Mesendoderm (in vitro differentiated cells): ENCODE measurements at regions not wholly inside any gene's neighbourhood (a gene's known extent, or its start where the extent isn't known, plus 50 kb on each side); places are given as distances from the start of the nearest gene placed in this dataset.

ENCODE experiments used
- DNase-seq: peaks from one replicate; pipeline ENCODE4 v3.0.0; 2013
- H2AK5ac ChIP-seq: 2 replicates; pipeline ENCODE4 v1.6.1; 2013; ENCODE audit warnings: low read length, inconsistent platforms
- H2BK120ac ChIP-seq: 2 replicates; pipeline ENCODE4 v1.6.1; 2013; ENCODE audit warnings: low read depth, mild to moderate bottlenecking, low read length, moderate library complexity, mixed read lengths
- H2BK15ac ChIP-seq: replicated peaks from 2 replicates; pipeline ENCODE4 v1.6.1; 2013; ENCODE audit warnings: low read depth, mild to moderate bottlenecking, moderate library complexity
- H2BK5ac ChIP-seq: 2 replicates; pipeline ENCODE4 v1.6.1; 2013; ENCODE audit warnings: low read length, inconsistent platforms
- H3K18ac ChIP-seq: 2 replicates; pipeline ENCODE4 v1.6.1; 2013; ENCODE audit warnings: mild to moderate bottlenecking, low read length, mixed read lengths
- H3K23ac ChIP-seq: one replicate; pipeline ENCODE4 v1.6.1; 2013; ENCODE audit warnings: low read length
- H3K27ac ChIP-seq: 2 replicates; pipeline ENCODE4 v1.5.1; 2013; ENCODE audit warnings: low read depth, mild to moderate bottlenecking, inconsistent platforms, low read length, moderate library complexity
- H3K27me3 ChIP-seq: 2 replicates; pipeline ENCODE4 v1.6.1; 2013; ENCODE audit warnings: low read length, control low read depth, mild to moderate bottlenecking, inconsistent platforms; ENCODE audit not compliant: insufficient read depth, poor library complexity
- H3K36me3 ChIP-seq: 2 replicates; pipeline ENCODE4 v1.6.1; 2013; ENCODE audit warnings: low read length, inconsistent platforms; ENCODE audit not compliant: control insufficient read depth, insufficient read depth
- H3K4ac ChIP-seq: one replicate; pipeline ENCODE4 v1.6.1; 2013; ENCODE audit warnings: low read depth, mild to moderate bottlenecking, low read length, moderate library complexity
- H3K4me1 ChIP-seq: 2 replicates; pipeline ENCODE4 v1.6.1; 2013; ENCODE audit warnings: low read depth, low read length, inconsistent platforms; ENCODE audit not compliant: control insufficient read depth
- H3K4me2 ChIP-seq: 2 replicates; pipeline ENCODE4 v1.6.1; 2013; ENCODE audit warnings: low read length
- H3K4me3 ChIP-seq: 2 replicates; pipeline ENCODE4 v1.5.1; 2013; ENCODE audit warnings: mild to moderate bottlenecking, low read length
- H3K56ac ChIP-seq: one replicate; pipeline ENCODE4 v1.6.1; 2013; ENCODE audit warnings: low read length
- H3K79me1 ChIP-seq: 2 replicates; pipeline ENCODE4 v1.6.1; 2013; ENCODE audit warnings: low read length, inconsistent platforms
- H3K79me2 ChIP-seq: 2 replicates; pipeline ENCODE4 v1.6.1; 2013; ENCODE audit warnings: mild to moderate bottlenecking, low read length; ENCODE audit not compliant: control insufficient read depth, insufficient read depth
- H3K9ac ChIP-seq: 2 replicates; pipeline ENCODE4 v1.6.1; 2013; ENCODE audit warnings: low read length, inconsistent platforms
- H4K5ac ChIP-seq: one replicate; pipeline ENCODE4 v1.6.1; 2013; ENCODE audit warnings: low read length
- H4K8ac ChIP-seq: one replicate; pipeline ENCODE4 v1.6.1; 2013; ENCODE audit warnings: low read depth, mild to moderate bottlenecking, control low read depth, low read length, moderate library complexity
- WGBS: extraction: QIAGEN DNeasy Blood & Tissue Kit; methylation state at CpG from one replicate; pipeline ENCODE4 v1.1.7; 2013; ENCODE audit warnings: low lambda C conversion rate, missing lambda C conversion rate; ENCODE audit not compliant: insufficient coverage; ENCODE audit errors: extremely low coverage; 5-methylcytosine and 5-hydroxymethylcytosine counted together

DNA sequence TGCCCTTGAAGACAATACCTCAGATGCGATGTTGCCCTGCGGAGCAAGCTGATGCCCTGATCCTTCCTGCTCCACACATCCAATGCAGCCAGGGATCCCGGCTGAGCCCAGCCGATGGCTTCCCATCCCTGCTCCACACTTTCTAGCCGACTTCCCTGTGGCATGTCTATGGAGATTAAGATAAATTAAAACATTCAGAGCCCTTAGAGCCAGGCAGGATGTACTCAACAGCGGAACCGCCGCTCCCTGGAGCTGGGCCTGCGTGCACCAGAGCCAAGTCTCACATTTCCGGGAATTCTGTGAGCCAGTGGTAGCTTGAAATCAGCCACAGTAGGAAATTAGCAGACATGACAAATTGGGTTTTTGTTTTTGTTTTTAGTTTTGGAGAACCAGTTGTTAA, 620.6 kb downstream of the GALR1 start:
- Histone ChIP-seq H3K56ac (no peak overlapping the region), H2BK5ac (no peak overlapping the region), H2AK5ac (no peak overlapping the region), H3K4me1 (no peaks in the 10 kb centered on the region), H2BK120ac (no peak overlapping the region), H3K36me3 (no peaks in the 10 kb centered on the region), H4K8ac (no peak overlapping the region), H3K23ac (no peak overlapping the region), H2BK15ac (no peak overlapping the region), H3K79me1 (no peaks in the 10 kb centered on the region), H3K4me2 (no peak overlapping the region), H3K4me3 (no peak overlapping the region), H4K5ac (no peak overlapping the region), H3K4ac (no peak overlapping the region), H3K18ac (no peak overlapping the region), H3K79me2 (no peaks in the 10 kb centered on the region), H3K27ac (no peak overlapping the region), H3K27me3 (no peaks in the 10 kb centered on the region), H3K9ac (no peak overlapping the region)
- no peak for DNase-seq
- WGBS: no CpG with 5 or more reads among the region's 10 CpGs

DNA sequence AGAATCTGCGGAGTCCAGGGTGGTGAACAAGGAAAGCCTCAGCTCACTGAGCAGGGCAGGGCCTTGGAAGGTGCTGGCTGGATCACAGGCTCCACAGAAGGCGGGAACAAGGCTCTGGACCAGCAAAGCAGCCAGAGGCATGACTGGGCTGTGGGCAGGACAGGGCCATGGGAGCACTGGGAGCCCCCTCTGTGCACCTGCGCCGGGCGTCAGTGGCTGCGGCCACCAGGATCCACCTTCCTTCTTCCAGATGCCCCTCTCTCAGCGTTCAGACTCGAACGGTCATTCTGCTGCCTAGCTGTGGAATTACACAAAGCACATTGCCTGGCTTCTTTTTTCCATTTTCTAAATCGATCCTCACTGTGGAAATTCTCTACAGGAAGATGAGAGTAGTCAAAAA, 621.2 kb downstream of the GALR1 start:
- Histone ChIP-seq H3K4ac (no peak overlapping the region), H3K9ac (no peak overlapping the region), H3K4me1 (no peaks in the 10 kb centered on the region)

GRCh38 chr18:77872166-77872565, 622.5 kb downstream of the GALR1 start:
- no peak overlapping the region for H2BK15ac ChIP-seq
- no peak overlapping the region for H4K5ac ChIP-seq
- no peak overlapping the region for H4K8ac ChIP-seq
- H3K18ac ChIP-seq: no peak overlapping the region
- no peak overlapping the region for H3K27ac ChIP-seq
- H3K4me2 ChIP-seq: no peak overlapping the region
- H3K79me2 ChIP-seq: no peaks in the 10 kb centered on the region
- no peaks in the 10 kb centered on the region for H3K4me1 ChIP-seq
- H3K56ac ChIP-seq: no peak overlapping the region
- H2AK5ac ChIP-seq: no peak overlapping the region
- H3K4me3 ChIP-seq: no peak overlapping the region
- no peaks in the 10 kb centered on the region for H3K79me1 ChIP-seq
- no peaks in the 10 kb centered on the region for H3K36me3 ChIP-seq
- no peak overlapping the region for H3K23ac ChIP-seq
- no peak overlapping the region for H2BK5ac ChIP-seq
- no peaks in the 10 kb centered on the region for H3K27me3 ChIP-seq
- H2BK120ac ChIP-seq: no peak overlapping the region
- H3K4ac ChIP-seq: no peak overlapping the region
- no CpG with 5 or more reads among the region's 8 CpGs for WGBS
- no peak for DNase-seq
- H3K9ac ChIP-seq: no peak overlapping the region

More for the DNA sequence above, 621.2 kb downstream of the GALR1 start:
- Histone ChIP-seq H3K23ac (no peak overlapping the region), H2AK5ac (no peak overlapping the region), H3K4me3 (no peak overlapping the region), H3K4me2 (no peak overlapping the region), H3K36me3 (no peaks in the 10 kb centered on the region), H3K56ac (no peak overlapping the region), H3K27ac (no peak overlapping the region), H2BK15ac (no peak overlapping the region), H3K27me3 (no peaks in the 10 kb centered on the region), H3K79me2 (no peaks in the 10 kb centered on the region), H2BK5ac (no peak overlapping the region), H2BK120ac (no peak overlapping the region), H4K5ac (no peak overlapping the region), H4K8ac (no peak overlapping the region), H3K18ac (no peak overlapping the region), H3K79me1 (no peaks in the 10 kb centered on the region)
- WGBS: no CpG with 5 or more reads among the region's 10 CpGs
- no peak for DNase-seq

DNA sequence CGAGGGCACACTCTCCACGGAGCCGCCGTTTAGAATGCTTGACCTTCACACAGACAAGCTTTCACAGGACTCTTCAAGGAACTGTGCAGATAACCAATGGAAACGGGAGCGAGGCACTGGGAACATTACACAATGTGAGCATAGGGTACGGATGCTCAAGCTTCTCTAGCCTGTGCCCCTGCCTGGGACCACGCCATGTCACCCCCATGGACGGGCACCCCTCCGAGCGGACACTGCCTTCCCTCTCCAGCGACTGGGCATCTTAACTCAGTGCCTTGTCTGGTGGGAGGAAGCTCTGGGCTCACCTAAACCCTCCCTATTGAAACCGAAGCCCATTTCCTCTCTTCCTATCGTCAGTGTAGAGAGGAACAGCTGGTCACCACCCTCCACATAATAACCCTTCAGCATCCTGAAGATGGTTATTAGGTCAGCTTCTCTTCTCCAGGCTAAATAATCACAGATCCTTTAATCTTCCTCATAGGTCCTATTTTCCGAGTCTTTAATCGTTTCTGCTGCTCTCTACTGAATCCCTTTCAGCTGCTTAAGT, 626.7 kb downstream of the GALR1 start:
- DNase-seq: no peak
- no peaks in the 10 kb centered on the region for H3K79me2 ChIP-seq
- H3K18ac ChIP-seq: no peak overlapping the region
- H3K4me2 ChIP-seq: no peak overlapping the region
- H3K4me1 ChIP-seq: no peaks in the 10 kb centered on the region
- no peak overlapping the region for H2BK120ac ChIP-seq
- H3K4ac ChIP-seq: no peak overlapping the region
- no peak overlapping the region for H3K9ac ChIP-seq
- H2AK5ac ChIP-seq: no peak overlapping the region
- H3K27me3 ChIP-seq: no peaks in the 10 kb centered on the region
- no peaks in the 10 kb centered on the region for H3K36me3 ChIP-seq
- H3K4me3 ChIP-seq: no peak overlapping the region
- no peak overlapping the region for H3K56ac ChIP-seq
- no peak overlapping the region for H2BK5ac ChIP-seq
- no peak overlapping the region for H4K8ac ChIP-seq
- H3K79me1 ChIP-seq: no peaks in the 10 kb centered on the region
- no peak overlapping the region for H3K27ac ChIP-seq
- no peak overlapping the region for H3K23ac ChIP-seq
- H4K5ac ChIP-seq: no peak overlapping the region
- WGBS: no CpG with 5 or more reads among the region's 16 CpGs
- no peak overlapping the region for H2BK15ac ChIP-seq

DNA sequence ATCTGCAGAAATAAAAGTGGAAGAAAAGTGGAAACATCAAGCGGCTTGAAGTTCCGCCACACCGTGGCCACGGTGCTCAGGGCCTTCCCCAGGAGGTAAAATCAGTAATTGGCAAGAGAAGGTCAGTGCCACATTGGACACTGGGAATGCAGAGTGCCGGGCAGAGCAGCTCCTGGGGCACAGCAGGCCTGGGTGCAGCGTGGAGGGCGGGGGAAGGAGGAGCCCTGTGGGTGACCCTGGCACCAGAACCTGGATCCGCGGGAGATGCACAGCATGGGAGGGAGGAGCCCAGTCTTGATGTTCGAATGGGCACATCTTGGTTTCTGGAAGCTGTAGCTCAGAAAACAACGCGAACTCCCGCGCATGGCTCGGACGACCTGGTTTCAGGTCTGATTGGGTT, 630.2 kb downstream of the GALR1 start:
- no peak overlapping the region for H3K23ac ChIP-seq
- no peaks in the 10 kb centered on the region for H3K79me2 ChIP-seq
- no peak overlapping the region for H2BK15ac ChIP-seq
- H4K8ac ChIP-seq: no peak overlapping the region
- no peak overlapping the region for H3K27ac ChIP-seq
- H3K4me2 ChIP-seq: no peak overlapping the region
- no peak overlapping the region for H3K56ac ChIP-seq
- H3K4me1 ChIP-seq: no peaks in the 10 kb centered on the region
- H2BK120ac ChIP-seq: no peak overlapping the region
- H3K79me1 ChIP-seq: no peaks in the 10 kb centered on the region
- no peak overlapping the region for H4K5ac ChIP-seq
- H3K4ac ChIP-seq: no peak overlapping the region
- H3K27me3 ChIP-seq: no peaks in the 10 kb centered on the region
- WGBS: no CpG with 5 or more reads among the region's 16 CpGs
- no peak overlapping the region for H2BK5ac ChIP-seq
- DNase-seq: no peak
- no peak overlapping the region for H3K4me3 ChIP-seq
- H2AK5ac ChIP-seq: no peak overlapping the region
- no peak overlapping the region for H3K9ac ChIP-seq
- no peak overlapping the region for H3K18ac ChIP-seq
- H3K36me3 ChIP-seq: no peaks in the 10 kb centered on the region

- Histone ChIP-seq H3K27me3 (no peaks in the 10 kb centered on the region), H3K36me3 (no peaks in the 10 kb centered on the region), H2BK120ac (no peak overlapping the region), H3K4me3 (no peak overlapping the region), H3K4ac (no peak overlapping the region), H3K56ac (no peak overlapping the region), H4K5ac (no peak overlapping the region), H3K9ac (no peak overlapping the region), H3K23ac (no peak overlapping the region), H3K79me1 (no peaks in the 10 kb centered on the region), H3K18ac (no peak overlapping the region), H4K8ac (no peak overlapping the region), H3K4me2 (no peak overlapping the region), H3K79me2 (no peaks in the 10 kb centered on the region), H3K27ac (no peak overlapping the region), H2BK15ac (no peak overlapping the region), H2AK5ac (no peak overlapping the region), H3K4me1 (no peaks in the 10 kb centered on the region), H2BK5ac (no peak overlapping the region)
- no peak for DNase-seq
- WGBS: no CpG with 5 or more reads among the region's 5 CpGs
These were observed 634.8 kb downstream of the GALR1 start for GRCh38 chr18:77884454-77884853.
